Limb (tissue), 2 donors: ENCODE measurements at regions not wholly inside any gene's neighbourhood (a gene's known extent, or its start where the extent isn't known, plus 50 kb on each side); places are given as distances from the start of the nearest gene placed in this dataset.
"Not testable (repeated sequence)": the region's sequence is repeated elsewhere in the genome, so short reads cannot be mapped to it uniquely, and the experiment has no call there.

Experiments
- DNase-seq, 2 donors: peaks; one replicate each; pipeline ENCODE4 v3.0.0-alpha.2; 2016; ENCODE audit errors: extremely low spot score in 2 of 2

DNA sequence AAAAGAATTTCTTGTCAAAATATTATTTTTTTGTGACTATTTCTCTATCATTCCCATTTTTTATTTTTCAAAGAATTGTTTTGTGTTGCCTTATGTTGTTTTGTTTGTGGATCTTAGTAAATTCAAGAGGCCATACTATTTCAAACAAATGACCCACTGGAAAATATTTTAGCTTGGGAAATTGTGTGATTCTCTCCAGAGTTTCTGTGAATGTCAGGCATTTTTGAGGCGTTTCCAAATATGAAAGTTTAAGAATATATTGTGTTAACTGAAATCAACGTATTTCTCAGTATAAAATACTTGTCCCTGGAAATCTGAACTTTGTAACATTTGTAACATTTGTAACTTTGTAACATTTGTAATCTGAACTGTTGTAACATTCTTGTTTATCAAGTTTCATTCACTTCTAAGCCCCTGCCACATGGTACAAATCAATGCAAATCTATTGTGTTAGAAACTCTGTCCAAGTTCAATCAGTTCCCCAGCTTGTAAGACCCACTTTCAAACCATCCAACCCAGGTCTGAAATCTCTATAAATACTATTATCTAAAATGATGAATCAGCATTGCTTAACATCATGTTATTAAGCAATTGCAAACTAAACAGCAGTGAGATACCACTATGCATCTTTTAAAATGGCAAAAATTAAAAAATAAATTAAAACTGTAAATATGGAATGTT lies 465.4 kb upstream of the GRID2 start:
- DNase-seq = no peak

DNA sequence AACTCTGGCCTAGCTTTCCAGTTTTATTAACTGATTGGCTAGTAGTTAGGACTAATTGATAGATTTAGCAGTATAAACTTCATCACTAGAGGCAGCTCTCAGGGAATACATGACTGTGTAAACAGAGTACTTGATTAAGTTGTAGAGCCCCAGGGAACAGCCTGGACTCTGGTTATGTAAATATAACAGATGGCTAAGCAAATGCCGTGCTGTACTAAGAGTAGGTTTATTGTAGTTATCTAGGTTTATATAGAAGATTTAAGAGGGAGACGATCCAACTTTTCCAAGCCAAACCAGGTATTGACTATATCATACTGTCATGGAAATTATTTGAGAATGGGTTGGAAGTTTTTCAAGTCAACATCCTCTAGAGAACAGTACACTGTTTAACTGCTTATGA lies 463.4 kb upstream of the GRID2 start:
- no peak for DNase-seq

DNA sequence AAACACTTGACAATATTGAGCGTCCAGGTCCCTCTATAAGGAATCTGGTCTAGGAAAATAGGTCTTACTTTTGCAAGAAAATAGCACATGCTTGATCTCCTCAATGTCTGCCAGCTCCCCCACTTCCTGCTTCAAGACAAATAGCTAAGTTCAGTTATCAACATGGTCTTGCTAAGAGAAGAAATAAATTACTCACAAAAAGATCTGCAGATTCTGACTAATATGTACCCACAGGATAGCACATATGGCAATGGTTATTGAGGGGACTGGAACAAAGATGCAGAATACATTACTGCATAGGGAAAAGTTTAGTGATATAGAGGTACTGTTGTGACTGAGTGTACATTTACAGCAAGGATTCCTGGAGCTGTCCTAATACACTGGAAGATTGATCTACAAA lies 457.5 kb upstream of the GRID2 start:
- no peak for DNase-seq

DNA sequence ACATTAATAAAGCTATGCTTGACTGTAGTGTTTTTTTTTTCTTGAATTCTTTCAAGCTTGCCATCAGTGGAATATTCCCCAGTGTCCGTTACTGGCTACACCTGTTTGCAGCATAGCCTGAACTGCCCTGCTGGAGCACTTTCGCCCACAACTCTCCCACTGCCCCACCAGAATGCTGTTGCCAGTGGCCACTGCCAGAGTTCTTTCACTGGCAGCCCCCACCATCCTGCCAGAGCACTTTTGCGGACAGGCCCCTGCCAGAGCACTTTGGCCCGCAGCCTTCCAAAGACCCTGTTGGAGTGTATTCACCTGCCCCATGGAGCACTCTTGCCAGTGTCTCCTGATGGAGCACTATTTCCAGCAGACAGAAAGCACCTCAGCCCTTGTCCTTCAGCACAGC lies 452.3 kb upstream of the GRID2 start:
- DNase-seq = no peak

DNA sequence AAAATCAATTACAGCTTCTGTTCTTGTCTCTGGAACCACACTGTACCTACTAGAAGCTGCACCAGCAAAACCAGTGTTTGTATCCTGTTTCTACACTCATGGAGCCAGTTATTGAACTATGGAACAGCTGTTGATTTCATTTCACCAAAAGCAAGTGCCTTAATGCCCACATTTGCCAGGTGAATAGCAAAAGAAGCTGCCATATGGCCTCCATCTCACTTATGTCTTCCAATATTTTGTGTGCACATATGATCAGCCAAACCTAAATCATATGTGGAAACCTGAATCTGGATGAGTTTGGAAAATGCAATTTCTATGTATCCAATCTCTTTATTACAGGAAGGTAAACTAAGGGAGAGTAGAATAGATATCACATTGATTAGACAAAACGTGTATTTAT lies 415.8 kb upstream of the GRID2 start:
- DNase-seq = no peak

DNA sequence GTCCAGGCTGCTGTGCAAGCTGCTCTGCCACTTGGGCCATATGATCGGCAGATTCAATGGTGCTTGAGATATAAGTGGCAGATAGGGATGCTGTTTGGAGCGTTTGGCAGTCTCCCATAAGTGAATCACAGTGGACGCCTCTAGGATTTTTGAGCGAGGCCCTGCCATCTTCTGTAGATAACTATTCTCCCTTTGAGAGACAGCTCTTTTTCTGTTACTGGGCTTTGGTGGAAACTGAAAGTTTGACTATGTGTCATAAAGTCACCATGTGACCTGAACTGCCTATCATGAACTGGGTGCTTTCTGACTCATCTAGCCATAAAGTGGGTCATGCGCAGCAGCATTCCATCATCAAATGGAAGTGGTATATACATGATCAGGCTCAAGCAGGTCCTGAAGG lies 412.5 kb upstream of the GRID2 start:
- not testable (repeated sequence) for DNase-seq

DNA sequence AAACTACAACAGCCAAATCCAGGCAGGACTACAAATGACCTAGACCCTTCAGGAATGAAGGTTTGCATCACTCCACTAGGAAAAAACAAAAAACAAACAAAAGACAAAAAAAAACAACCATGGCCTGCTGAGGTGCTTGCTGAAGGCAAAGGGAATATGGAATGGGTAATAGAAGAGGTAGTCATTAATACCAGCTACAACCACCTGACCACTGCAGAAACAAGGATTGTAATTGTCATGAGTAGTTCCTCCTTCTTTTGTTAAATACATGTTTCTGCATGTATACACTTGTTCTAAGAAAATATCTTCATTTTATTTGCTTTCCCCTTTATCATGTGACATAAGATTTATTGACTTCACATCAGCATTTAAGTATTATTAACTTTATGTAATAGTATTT lies 409.8 kb upstream of the GRID2 start:
- no peak for DNase-seq

DNA sequence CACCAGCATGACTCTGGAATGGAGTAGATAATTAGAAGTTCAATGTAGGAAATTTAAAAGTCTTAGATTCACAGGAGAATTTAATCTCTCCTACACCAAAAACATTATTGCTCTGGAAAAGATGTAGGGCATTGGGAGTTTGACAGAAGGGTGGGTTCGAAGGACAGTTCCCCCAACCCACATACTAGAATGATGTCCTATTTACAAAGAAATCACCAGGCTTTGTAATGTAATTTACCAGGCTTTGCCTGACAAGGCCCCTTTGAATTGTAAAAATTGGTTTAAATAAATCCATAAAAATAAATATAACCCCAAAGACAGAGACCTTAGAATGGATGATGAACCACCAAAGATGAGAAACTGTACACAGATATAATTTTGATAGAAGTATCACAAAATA lies 399.2 kb upstream of the GRID2 start:
- DNase-seq = no peak

DNA sequence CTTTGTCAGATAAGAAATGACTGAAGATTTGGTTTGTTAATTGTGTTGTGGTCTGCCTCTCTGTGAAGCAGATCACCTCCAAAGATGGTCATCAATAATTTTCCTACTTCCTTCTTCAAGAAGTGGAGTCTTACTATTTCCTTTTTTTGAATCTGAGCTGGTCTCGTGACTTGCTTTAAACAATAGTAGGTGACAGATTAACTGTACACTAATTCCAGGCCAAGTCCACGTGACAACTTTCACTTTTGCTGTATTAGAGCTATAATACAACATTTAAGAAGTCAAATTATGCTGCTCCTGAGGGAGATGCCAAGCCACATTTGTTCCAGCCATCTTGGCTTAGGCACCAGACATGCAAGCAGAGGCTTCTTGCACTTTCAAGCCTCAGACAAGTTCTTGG lies 393.8 kb upstream of the GRID2 start:
- DNase-seq = no peak

DNA sequence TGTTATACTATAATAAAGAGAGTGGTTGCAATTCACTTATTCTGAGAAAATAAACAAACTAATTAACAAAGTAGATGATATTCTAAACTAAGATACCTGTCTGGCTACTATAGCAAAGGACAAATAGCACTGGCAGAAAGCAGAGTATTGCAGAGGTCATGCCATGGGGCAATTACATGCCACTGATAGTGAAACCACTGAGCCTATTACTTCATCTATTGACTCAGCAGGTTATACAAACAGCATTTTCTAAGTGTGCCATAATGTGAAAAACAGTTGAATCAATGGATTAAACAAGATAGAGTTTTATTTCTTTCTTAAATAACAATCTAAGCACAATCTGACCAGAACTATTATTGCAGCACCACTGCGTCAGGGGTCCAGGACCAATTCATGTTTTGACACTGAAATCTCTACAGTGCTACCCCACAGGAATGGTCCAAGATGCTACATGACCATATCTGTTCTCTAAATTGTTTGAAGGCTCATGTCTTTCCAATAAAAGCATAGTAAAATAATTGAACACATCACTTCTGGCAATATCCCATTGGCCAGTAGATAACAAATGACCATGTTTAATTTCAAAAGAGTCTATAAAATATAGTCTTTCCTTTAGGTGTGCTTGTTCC lies 389.5 kb upstream of the GRID2 start:
- no peak for DNase-seq

DNA sequence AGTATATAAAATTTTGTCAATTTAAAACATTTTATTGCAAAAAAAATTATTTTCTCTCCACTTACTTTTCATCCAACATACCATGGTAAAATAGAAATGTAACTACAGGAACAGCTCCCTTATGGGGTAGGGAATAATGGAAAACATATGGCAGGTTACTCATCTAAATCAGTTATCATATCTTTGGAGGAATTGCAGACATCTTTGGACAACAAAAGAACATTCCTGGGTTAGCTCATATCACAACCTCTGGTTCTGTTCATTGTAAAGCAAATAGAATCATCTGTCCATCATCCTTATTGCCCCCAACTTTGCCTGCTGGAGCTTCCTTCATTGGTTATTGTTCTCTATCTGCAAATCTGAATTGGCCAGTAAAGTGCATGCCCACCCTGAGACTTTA lies 387.5 kb upstream of the GRID2 start:
- DNase-seq = no peak

DNA sequence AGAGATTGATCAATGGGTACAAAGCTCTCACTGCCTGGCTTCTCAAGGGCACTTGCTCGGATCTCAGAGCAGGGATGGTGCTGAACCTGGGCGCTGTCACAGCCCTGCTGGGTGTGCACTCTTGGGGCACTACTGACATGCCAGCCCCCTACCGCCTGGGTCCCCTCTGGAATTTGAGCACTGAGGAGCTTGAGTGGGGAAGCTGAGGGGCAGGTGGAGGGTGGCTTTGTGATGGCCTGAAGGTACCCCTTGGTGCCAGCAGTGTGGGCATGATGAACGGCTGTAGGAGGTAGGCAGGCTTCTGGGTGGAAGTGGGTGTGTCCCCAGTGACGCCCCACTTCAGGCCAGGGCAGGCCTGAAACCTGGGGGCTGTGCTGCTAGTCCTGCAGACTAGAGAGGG lies 379.1 kb upstream of the GRID2 start:
- DNase-seq = no peak

DNA sequence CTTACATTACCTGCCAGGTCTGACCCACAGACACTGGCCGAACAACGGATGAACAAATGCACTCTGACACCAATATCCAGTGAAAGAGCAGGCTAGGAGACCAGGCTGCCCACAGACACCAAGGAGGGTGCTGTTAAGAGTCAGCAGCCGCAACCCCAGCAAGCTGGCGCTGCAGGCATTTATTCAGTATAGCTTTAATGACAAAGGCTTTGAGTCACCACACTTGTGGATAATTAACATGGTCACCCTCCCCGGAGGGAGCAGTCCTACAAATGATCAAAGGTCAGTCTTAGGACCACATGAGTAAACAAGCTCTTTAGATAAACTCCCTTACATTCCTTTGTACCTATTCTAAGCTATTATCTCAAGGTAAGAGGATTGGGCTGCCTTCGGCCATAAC lies 368.5 kb upstream of the GRID2 start:
- no peak for DNase-seq

DNA sequence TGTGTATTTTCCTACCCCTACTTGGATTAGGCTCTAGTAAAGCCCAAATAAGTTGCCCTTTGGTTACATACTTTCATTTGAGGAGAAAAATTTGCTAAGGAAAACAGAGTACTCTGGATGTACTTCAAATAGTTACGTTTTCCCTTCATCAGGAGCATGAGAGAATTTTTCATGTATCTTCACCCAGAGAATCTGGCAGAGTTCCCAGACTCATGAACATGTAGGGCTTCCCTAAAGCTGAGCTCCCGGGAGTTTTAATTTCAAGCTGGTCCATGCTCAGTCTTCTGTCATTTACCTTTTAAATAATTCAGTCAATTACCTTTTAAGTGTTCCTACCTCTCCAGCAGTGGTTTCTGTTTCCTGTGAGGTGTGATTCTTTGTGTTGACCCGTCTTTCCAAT lies 367.5 kb upstream of the GRID2 start:
- peak in 1 of 2 donors; percentile 52 for DNase-seq

DNA sequence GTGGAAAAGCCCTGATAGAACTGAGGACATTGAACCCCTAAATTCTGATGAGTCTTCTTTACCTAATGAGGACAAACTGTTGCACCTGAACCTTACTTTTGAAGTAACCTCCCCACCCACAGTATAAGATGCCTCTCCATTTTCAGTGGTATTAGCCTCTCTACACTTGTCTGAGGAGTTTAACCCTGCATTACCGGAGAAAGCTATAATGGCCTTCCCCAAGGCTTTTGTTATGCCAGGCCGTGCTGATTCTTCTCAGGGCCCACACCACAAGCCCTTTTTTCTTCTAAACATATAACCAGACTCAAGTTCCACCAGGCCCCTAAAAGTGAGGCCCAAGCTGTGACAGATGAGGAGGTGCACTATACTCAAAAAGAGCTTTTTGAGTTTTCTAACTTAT lies 345.8 kb upstream of the GRID2 start:
- DNase-seq = no peak

DNA sequence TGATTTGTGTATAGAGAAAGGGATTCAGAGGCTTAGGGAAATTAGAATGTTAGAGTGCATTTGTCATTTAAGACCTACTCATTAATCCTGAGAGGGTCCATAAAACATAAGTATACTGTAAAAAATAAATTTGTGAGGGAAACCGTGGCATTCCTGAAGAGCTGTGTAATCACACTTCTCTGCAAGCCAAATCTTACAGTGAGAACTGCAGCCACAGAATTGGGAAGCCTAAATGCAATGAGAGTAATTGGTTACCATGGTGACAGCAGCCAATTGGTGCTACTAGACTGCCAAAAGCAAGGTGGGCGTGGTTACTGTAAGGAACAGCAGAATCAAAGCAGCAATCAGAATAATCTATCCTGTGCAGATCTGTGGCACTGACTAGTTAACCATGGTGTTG lies 345.2 kb upstream of the GRID2 start:
- DNase-seq = peak; percentile 38 to 70

DNA sequence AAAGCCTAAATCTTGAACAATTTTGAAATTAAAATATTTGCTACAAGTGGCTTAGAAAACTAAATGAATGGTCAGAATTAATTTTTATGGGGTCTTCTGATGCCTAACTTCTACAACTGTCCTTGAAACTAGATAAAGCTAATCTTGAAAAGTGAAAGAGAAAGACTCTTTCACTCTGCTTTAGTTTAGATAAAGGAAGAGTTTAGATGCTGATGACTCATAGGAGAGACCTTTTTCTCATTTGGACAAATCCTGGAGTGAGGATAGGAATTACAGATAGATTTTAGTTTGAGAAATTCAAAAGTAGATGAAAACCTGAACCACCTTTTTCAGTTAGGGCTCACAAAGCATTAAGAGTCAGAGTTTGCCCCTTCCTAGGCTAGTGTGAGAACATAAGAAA lies 342.3 kb upstream of the GRID2 start:
- DNase-seq = no peak

DNA sequence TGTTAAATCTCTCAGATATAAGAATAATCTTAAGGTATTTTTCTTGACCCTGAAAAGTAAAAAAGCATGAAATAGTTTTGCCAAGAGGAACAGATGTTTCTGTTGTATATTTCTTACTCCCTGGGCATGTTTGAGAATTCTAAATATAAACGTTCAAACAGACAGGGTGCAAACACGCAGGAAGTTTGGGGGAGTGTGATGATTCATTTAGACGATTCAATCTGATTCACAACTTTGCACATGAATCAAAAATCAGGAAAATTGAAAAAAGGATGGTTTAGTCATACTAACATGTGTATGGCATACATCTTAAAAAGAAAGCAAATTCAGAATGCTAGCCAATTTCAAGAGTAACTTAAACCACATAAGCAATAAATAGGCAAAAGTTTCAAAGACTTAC lies 340.3 kb upstream of the GRID2 start:
- peak in 1 of 2 donors; percentile 18 for DNase-seq

DNA sequence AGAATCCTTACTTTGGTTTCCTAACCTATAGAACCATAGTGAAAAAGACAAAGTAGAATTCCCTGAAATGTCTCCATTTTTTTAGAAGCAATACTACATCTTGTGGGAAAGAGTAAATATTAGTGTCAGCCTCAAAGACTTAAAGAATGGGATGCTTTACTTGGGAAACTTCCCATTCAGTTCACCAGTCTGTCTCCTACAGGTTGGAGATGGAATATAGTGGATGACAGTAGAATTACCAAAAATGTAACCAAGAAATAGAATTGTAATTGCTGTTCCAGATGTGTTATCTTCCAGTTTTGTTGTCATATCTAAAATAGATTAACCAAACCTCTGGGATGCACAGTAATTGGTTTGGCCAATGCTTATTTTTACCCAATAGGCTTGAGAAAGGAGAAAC lies 338.6 kb upstream of the GRID2 start:
- no peak for DNase-seq

DNA sequence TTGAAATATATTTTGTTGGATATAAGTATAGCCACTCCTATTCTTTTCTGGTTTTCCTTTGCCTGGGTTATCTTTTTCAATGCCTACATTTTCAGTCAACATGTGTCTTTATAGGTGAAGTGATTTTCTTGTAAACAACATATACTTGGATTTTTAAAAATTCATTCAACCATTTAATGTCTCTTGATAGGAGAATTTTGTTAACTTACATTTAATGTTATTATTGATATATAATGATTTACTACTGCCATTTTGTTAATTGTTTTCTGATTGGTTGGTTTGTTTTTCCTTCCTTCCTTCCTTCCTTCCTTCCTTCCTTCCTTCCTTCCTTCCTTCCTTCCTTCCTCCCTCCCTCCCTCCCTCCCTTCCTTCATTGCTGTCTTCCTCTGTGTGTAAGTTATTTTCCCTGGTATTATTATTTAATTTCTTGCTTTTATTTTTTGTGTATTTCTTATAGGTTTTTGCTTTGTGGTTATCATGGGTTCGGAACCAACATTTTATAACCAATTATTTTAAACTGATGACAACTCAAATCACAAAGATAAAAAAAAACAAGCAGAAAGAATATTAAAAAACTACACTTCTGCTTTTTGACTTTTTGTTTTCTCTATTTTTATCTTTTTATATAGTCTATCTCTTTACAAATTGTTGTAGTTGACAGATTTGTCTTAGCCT lies 330.1 kb upstream of the GRID2 start:
- no peak for DNase-seq

DNA sequence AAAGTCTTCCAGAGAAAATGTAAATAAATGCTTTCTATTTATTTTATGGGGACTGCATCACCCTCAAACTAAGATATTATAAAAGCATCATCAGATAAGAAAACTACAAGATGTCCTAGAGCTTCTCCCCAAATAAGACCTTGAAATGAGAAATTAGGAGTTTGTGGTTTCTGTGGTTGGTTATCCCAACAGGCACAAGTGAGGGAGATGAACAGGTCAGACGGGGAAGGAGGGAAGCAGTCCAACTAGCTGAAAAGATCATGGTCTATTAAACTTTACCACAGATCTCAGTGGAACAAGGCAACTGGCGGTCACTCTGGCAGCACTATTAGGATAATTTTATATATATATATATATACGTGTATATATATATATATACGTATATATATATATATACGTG lies 319.3 kb upstream of the GRID2 start:
- DNase-seq = no peak

DNA sequence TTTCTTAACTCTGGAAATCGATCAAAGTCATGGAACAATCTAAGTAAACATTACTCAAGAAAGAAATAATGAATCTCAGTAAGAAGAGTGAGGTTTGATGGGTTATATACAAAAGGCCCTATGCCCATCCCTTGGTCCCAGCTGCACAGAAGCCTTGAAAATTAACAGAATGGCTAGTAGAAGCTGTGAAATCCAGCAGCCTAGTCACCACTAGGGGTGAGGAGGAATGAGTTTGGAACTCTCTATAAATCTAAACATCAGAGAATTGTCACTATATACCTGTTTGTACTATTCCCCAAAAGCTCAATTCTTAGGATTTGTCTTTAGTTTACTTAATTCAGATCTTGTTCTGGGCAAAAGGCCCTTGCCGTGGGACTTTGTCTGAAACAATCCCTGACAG lies 313.9 kb upstream of the GRID2 start:
- DNase-seq = no peak

DNA sequence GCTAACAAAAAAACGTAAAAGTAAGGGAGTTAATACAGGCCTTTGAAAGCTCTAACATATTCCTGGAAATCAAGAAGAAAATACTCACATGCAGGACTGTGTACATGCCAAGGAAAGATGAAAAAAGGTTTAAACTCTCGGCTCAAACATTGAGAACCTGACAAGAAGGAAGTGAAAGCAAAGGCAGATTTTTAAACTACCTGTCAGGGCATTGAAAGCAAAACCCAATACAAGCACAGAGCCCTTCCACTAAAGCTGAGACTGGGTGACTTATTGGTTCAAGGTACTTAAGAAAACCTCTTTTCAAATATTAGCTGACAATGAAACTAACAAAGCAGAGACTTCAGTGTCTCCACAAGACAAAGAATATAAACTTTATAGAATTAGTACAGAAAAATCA lies 313.0 kb upstream of the GRID2 start:
- DNase-seq = no peak
